Left ventricle myocardium superior (tissue), 1 donor: ENCODE measurements at regions not wholly inside any gene's neighbourhood (a gene's known extent, or its start where the extent isn't known, plus 50 kb on each side); places are given as distances from the start of the nearest gene placed in this dataset.

ENCODE experiments used
- ATAC-seq: fragments of 200-7000 bp; cut with Tn5 transposase; one replicate; pipeline ENCODE4 v1.9.1; 2020; ENCODE audit warnings: mild to moderate bottlenecking, moderate library complexity
- DNase-seq: peaks from one replicate; pipeline ENCODE4 v3.0.0-alpha.2; 2020
- intact Hi-C: fragments of 100-400 bp; cut with micrococcal nuclease; formaldehyde crosslinking; loops from one replicate; pipeline ENCODE4 v1.11.0; 2022
- donor health status: DM: no; HTN: yes; CAD: no; lungs with severe emphysema.

- intact Hi-C loops, result no loop called here
- DNase-seq (no peak), ATAC-seq (no peak)
Observed at GRCh38 chr9:89753472-89754055, 148.8 kb downstream of the GADD45G start.

- intact Hi-C loops, result no loop called here
- DNase-seq, result no peak
- ATAC-seq, result no peak
Observed at GRCh38 chr9:89754193-89754592, 149.4 kb downstream of the GADD45G start.

GRCh38 chr9:89755821-89756220 lies 151.0 kb downstream of the GADD45G start:
- ATAC-seq, result peak; percentile 77

GRCh38 chr9:89756891-89757537 lies 152.2 kb downstream of the GADD45G start:
- ATAC-seq (peak; percentile 96), DNase-seq (peak; percentile 86)
- intact Hi-C loops, result no loop called here

More at GRCh38 chr9:89755821-89756220, 151.0 kb downstream of the GADD45G start:
- peak; percentile 49 for DNase-seq
- intact Hi-C loops, result no loop called here

- peak; percentile 55 for DNase-seq
- intact Hi-C loops, result no loop called here
- ATAC-seq, result peak; percentile 54
Observed at GRCh38 chr9:89757776-89758528, 153.1 kb downstream of the GADD45G start.

- no peak for DNase-seq
- no peak for ATAC-seq
- intact Hi-C loops, result no loop called here
Observed at GRCh38 chr9:89759572-89759971, 154.8 kb downstream of the GADD45G start.

- no peak for DNase-seq
- intact Hi-C loops, result no loop called here
- ATAC-seq, result no peak
Observed at GRCh38 chr9:89760123-89760522, 155.3 kb downstream of the GADD45G start.

GRCh38 chr9:89764217-89764616 lies 159.4 kb downstream of the GADD45G start:
- no peak for DNase-seq
- intact Hi-C loops, result no loop called here
- no peak for ATAC-seq

GRCh38 chr9:89765211-89765946 lies 160.6 kb downstream of the GADD45G start:
- intact Hi-C loops, result no loop called here
- no peak for ATAC-seq
- DNase-seq, result no peak

GRCh38 chr9:89766991-89767390 lies 162.2 kb downstream of the GADD45G start:
- intact Hi-C loops, result no loop called here
- no peak for DNase-seq
- no peak for ATAC-seq

- DNase-seq (no peak), ATAC-seq (no peak)
- intact Hi-C loops, result no loop called here
Observed at GRCh38 chr9:89768051-89768450, 163.2 kb downstream of the GADD45G start.

- DNase-seq (no peak), ATAC-seq (peak; percentile 35)
- intact Hi-C loops, result no loop called here
Observed at GRCh38 chr9:89768650-89769071, 163.8 kb downstream of the GADD45G start.

- DNase-seq (peak; percentile 45), ATAC-seq (peak; percentile 86)
- intact Hi-C loops, result no loop called here
Observed at GRCh38 chr9:89770531-89771174, 165.8 kb downstream of the GADD45G start.

GRCh38 chr9:89771205-89771604 lies 166.4 kb downstream of the GADD45G start:
- intact Hi-C loops, result no loop called here
- ATAC-seq, result peak; percentile 61
- no peak for DNase-seq

- intact Hi-C loops, result no loop called here
- no peak for DNase-seq
Observed at GRCh38 chr9:89773170-89773569, 168.4 kb downstream of the GADD45G start.

GRCh38 chr9:89774858-89775370 lies 170.1 kb downstream of the GADD45G start:
- no peak for DNase-seq

More at GRCh38 chr9:89773170-89773569, 168.4 kb downstream of the GADD45G start:
- no peak for ATAC-seq

GRCh38 chr9:89775641-89776040 lies 170.8 kb downstream of the GADD45G start:
- intact Hi-C loops, result no loop called here
- DNase-seq (no peak), ATAC-seq (no peak)

More at GRCh38 chr9:89774858-89775370, 170.1 kb downstream of the GADD45G start:
- no peak for ATAC-seq
- intact Hi-C loops, result no loop called here

GRCh38 chr9:89776795-89777525 lies 172.1 kb downstream of the GADD45G start:
- ATAC-seq (no peak), DNase-seq (no peak)
- intact Hi-C loops, result no loop called here
